RWPE2 (cell line): ENCODE measurements at regions not wholly inside any gene's neighbourhood (a gene's known extent, or its start where the extent isn't known, plus 50 kb on each side); places are given as distances from the start of the nearest gene placed in this dataset.
"Not testable (repeated sequence)": the region's sequence is repeated elsewhere in the genome, so short reads cannot be mapped to it uniquely, and the experiment has no call there.

Experiments
- ATAC-seq: fragments of 200-7000 bp; cut with Tn5 transposase; 3 replicates; pipeline ENCODE4 v1.9.1; 2021; ENCODE audit warnings: low read depth
- DNase-seq: peaks from one replicate; pipeline ENCODE4 v3.0.0-alpha.2; 2020; ENCODE audit warnings: low spot score
- H3K27ac ChIP-seq: fragments of 450-650 bp; 2 replicates; pipeline ENCODE4 v1.5.1; 2017; ENCODE audit warnings: mild to moderate bottlenecking; ENCODE audit not compliant: poor library complexity, severe bottlenecking
- H3K27me3 ChIP-seq: fragments of 250-450 bp; sonication (Bioruptor Pico); 2 replicates; pipeline ENCODE4 v1.5.1; 2021; ENCODE audit warnings: mild to moderate bottlenecking, moderate library complexity; ENCODE audit not compliant: insufficient read depth, poor library complexity, severe bottlenecking
- H3K36me3 ChIP-seq: fragments of 250-450 bp; sonication (Bioruptor Pico); 2 replicates; pipeline ENCODE4 v1.5.1; 2020; ENCODE audit warnings: low read depth, mild to moderate bottlenecking, moderate library complexity
- H3K4me1 ChIP-seq: fragments of 250-450 bp; sonication (Bioruptor Pico); 2 replicates; pipeline ENCODE4 v1.5.1; 2021; ENCODE audit warnings: mild to moderate bottlenecking, moderate library complexity; ENCODE audit not compliant: insufficient read depth, poor library complexity, severe bottlenecking
- H3K4me3 ChIP-seq: fragments of 250-450 bp; sonication (Bioruptor Pico); 2 replicates; pipeline ENCODE4 v1.5.1; 2021; ENCODE audit warnings: mild to moderate bottlenecking, moderate library complexity; ENCODE audit not compliant: severe bottlenecking
- H3K9me3 ChIP-seq: fragments of 250-450 bp; sonication (Bioruptor Pico); 2 replicates; pipeline ENCODE4 v1.5.1; 2021; ENCODE audit warnings: mild to moderate bottlenecking, moderate library complexity; ENCODE audit not compliant: severe bottlenecking
- TF ChIP-seq, protein P1 (sequence below): fragments of 450-650 bp; IDR thresholded peaks from one replicate; pipeline ENCODE4 v1.5.1; 2017; ENCODE audit warnings: mild to moderate bottlenecking, moderate library complexity; ENCODE audit not compliant: poor library complexity, severe bottlenecking

DNA sequence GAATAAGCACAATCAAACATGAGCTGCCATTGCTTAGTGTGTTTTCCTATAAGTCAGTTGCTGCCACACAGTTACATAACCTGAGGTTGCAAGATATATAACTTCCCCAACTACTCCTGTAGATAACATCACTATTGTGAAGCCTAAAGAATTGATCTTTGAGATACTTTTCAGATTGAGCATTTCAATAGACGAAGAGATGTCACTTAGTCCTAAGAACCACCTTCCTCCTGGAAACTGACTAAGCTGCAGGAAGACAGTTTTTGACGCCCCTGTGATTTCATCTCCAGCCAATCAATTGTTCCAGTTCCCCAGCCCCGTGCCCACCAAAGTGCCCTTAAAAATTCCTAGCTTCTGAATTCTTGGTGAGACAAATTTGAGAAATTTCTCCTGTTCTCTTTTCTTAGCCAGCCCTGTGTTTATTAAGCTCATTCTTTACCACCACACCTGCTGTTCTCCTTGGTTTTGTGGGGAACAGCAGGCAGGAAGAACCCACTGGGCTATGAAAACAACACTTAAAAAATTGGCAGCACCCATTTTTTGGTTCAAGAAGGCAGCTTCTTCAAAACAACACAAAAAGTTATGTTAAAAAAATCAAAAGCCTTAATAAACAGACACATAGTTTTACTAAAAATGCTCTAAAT lies 317.1 kb upstream of the PABPC4L start:
- H3K36me3 ChIP-seq, result no peaks in the 10 kb centered on the region
- no peaks in the 10 kb centered on the region for H3K27me3 ChIP-seq
- TF ChIP-seq, protein P1, sequence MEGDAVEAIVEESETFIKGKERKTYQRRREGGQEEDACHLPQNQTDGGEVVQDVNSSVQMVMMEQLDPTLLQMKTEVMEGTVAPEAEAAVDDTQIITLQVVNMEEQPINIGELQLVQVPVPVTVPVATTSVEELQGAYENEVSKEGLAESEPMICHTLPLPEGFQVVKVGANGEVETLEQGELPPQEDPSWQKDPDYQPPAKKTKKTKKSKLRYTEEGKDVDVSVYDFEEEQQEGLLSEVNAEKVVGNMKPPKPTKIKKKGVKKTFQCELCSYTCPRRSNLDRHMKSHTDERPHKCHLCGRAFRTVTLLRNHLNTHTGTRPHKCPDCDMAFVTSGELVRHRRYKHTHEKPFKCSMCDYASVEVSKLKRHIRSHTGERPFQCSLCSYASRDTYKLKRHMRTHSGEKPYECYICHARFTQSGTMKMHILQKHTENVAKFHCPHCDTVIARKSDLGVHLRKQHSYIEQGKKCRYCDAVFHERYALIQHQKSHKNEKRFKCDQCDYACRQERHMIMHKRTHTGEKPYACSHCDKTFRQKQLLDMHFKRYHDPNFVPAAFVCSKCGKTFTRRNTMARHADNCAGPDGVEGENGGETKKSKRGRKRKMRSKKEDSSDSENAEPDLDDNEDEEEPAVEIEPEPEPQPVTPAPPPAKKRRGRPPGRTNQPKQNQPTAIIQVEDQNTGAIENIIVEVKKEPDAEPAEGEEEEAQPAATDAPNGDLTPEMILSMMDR, result no peak
- no peaks in the 10 kb centered on the region for H3K9me3 ChIP-seq
- ATAC-seq (no peak), DNase-seq (no peak)
- H3K4me1 ChIP-seq, result no peaks in the 10 kb centered on the region
- H3K4me3 ChIP-seq, result no peak overlapping the region
- no peak overlapping the region for H3K27ac ChIP-seq

DNA sequence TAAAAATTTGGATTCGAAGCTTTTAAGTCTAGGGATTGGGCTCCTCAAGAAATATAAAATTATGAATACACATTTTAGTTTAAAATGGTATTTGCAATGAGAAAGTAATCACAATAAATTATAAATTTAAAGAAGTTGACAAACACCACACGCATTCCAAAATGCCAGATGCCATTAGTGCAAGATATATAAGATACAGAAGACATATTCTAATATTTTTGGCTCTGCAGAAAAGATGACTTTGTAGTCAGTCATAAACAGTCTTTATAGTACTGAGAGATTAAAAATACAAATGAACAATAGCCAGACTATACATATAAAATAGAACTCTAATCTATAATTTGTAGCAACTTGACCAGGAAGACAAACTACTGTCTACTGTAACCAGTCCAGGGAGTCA lies 309.0 kb upstream of the PABPC4L start:
- H3K4me3 ChIP-seq, result no peak overlapping the region
- no peaks in the 10 kb centered on the region for H3K9me3 ChIP-seq
- TF ChIP-seq, protein P1, result no peak
- H3K27ac ChIP-seq, result no peak overlapping the region
- ATAC-seq, result no peak
- H3K27me3 ChIP-seq, result no peaks in the 10 kb centered on the region
- no peak for DNase-seq
- no peaks in the 10 kb centered on the region for H3K4me1 ChIP-seq
- H3K36me3 ChIP-seq, result no peaks in the 10 kb centered on the region

DNA sequence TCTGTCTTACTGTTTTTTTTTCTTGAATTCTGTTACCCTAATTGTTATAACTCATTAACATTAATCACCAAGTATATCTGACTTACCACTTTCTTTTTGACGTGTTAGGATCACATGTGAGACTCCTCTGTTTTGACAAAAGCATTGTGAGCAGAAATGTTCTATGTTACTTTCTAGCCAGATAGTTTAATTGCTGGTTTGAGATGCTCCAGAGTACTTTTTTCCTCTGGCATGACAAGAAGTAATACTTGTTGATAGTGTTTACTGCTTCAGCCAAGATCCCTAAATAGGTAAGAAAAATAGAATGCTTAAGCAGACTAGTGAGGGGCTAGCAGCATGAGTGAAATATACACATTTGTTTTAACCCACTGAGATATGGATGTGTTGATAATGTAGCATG lies 303.9 kb upstream of the PABPC4L start:
- no peak for DNase-seq
- Histone ChIP-seq H3K4me1 (no peaks in the 10 kb centered on the region), H3K27ac (no peak overlapping the region), H3K9me3 (no peaks in the 10 kb centered on the region), H3K36me3 (no peaks in the 10 kb centered on the region), H3K27me3 (no peaks in the 10 kb centered on the region), H3K4me3 (no peak overlapping the region)
- TF ChIP-seq, protein P1, result no peak
- ATAC-seq, result no peak

DNA sequence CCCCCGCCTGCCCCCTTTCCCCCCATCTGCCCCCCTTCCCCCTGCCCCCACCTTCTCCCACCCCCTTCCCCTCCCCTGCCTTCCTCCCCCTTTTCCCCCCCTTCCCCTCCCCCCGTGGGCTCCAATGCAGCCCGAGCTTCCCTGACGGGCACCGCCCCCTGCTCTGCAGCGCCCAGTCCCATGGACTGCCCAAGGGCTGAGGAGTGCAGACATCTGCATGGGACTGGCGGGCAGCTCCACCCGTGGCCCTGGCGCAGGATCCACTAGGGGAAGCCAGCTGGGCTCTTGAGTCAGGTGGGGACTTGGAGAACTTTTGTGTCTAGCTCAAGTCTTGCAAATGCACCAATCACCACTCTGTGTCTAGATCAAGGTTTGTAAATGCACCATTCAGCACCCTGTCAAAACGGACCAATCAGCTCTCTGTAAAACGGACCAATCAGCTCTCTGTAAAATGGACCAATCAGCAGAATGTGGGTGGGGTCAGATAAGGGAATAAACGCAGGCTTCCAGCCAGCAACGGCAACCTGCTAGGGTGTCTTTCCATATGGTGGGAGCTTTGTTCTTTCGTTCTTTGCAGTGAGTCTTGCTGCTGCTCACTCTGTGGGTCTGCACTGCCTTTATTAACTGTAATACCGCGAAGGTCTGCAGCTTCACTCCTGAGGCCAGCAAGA lies 300.5 kb upstream of the PABPC4L start:
- ATAC-seq (no peak), DNase-seq (no peak)
- TF ChIP-seq, protein P1, result no peak
- Histone ChIP-seq H3K36me3 (no peaks in the 10 kb centered on the region), H3K4me3 (no peak overlapping the region), H3K4me1 (no peaks in the 10 kb centered on the region), H3K27me3 (no peaks in the 10 kb centered on the region), H3K27ac (no peak overlapping the region), H3K9me3 (no peaks in the 10 kb centered on the region)

DNA sequence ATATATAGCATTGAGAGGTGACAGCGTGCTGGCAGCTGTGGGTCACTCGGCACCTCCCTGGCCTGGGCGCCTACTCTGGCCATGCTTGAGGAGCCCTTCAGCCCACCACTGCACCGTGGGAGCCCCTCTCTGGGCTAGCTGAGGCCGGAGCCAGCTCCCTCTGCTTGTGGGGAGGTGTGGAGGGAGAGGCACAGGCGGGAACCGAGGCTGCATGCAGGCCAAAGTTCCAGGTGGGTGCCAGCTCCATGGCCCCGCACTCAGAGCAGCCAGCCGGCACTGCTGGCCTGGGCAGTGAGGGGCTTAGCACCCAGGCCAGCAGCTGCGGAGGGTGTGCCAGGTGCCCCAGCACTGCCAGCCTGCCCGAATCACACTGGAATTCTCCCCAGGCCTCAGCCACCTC lies 299.9 kb upstream of the PABPC4L start:
- not testable (repeated sequence) for H3K36me3 ChIP-seq, H3K9me3 ChIP-seq, DNase-seq, H3K27me3 ChIP-seq, H3K27ac ChIP-seq, H3K4me1 ChIP-seq, H3K4me3 ChIP-seq, ATAC-seq
